ENCODE measurements at regions not wholly inside any gene's neighbourhood (a gene's known extent, or its start where the extent isn't known, plus 50 kb on each side); places are given as distances from the start of the nearest gene placed in this dataset.

GRCh38 chr1:234878288-234878687, 250.3 kb downstream of the TOMM20 start:
- TF ChIP-seq POLR2A (IDR thresholded peaks at IDR 0.05), result no peak
- no peak for TF ChIP-seq CTCF (IDR thresholded peaks at IDR 0.05)
